ENCODE measurements at regions not wholly inside any gene's neighbourhood (a gene's known extent, or its start where the extent isn't known, plus 50 kb on each side); places are given as distances from the start of the nearest gene placed in this dataset.
"Not testable (repeated sequence)": the region's sequence is repeated elsewhere in the genome, so short reads cannot be mapped to it uniquely, and the experiment has no call there.

GRCh38 chr1:232149287-232150201 is 480.4 kb downstream of the SIPA1L2 start:
- DNase-seq, result no peak

DNA sequence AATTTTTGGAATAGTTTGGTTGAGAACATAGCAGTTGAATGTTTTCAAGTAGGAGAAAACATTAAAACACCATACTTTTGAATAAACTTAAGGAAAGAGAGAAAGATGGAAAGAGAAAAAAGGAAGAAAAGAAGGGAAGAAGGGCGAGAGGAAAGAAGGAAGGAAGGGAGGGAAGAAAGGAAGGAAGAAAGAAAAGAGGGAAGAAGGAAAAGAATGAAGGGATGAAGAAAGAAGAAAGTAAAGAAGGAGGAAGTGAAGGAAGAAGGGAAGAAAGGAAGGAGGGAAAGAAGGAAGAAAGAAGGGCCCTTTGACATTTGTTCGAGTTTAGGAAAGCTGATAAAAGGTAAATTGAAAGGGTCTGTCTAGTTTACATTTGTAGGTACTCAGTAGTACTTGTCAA is 482.7 kb downstream of the SIPA1L2 start:
- no peak for DNase-seq

DNA sequence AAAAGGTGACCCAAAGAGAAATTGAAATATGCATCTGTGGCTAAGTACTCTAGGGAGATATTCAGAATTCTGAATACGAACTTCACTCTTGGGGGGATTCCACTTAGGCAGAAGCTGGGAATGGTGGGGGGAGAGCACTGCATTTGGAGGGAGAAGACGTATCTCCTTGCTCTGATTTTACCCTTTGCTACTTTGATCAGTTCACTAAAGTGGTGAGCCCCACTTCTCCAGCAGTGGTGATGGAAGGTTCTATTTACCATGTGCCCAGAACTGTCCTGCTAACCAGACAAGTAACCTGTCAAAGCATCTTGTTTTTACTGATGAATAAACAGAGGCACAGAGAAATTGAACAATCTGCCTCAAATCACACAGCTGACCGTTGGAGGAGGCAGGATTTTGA is 483.4 kb downstream of the SIPA1L2 start:
- no peak for DNase-seq

DNA sequence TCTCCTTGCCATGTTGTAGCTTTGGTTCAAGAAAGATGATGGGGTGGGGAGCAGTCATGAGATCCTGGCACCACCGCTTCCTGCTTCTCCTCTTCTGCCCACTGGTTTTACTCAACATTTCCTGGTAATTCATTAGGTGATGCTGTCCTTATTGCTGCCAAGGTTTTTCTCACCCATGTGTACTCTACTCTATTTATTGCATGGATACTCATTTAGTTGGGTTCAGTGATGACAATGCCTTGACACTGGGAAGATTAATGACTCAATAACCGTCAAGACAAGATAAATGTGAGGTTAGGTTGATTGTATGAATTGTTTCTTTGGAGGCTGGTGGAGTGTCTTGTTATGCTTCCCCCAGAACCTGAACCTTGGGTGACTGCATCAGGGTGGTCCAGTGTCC is 484.2 kb downstream of the SIPA1L2 start:
- no peak for DNase-seq

DNA sequence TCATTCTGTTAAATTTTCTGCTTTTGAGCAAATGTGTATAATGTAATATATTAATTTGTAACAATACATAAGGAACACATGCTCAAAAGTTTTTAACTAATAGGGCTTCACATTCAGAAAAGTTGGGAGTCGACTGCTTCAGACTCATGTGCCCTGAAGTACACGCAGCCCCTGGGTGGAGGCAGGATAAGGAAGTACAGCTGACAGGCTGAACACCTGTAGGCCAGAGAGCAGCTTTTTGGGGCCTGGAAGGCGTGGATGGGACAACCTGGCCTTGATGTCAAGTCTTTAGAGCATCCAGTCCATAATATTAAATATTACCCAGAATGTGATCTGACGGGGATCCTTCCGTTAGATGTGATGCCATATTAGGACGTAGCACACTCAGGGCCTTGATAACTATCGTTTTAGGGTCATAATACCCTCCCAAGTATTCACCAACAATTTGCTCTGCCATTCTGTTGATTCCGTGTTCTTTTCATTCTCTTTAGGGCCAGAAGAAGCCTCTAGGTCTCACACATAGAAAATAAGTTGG is 485.2 kb downstream of the SIPA1L2 start:
- no peak for DNase-seq

DNA sequence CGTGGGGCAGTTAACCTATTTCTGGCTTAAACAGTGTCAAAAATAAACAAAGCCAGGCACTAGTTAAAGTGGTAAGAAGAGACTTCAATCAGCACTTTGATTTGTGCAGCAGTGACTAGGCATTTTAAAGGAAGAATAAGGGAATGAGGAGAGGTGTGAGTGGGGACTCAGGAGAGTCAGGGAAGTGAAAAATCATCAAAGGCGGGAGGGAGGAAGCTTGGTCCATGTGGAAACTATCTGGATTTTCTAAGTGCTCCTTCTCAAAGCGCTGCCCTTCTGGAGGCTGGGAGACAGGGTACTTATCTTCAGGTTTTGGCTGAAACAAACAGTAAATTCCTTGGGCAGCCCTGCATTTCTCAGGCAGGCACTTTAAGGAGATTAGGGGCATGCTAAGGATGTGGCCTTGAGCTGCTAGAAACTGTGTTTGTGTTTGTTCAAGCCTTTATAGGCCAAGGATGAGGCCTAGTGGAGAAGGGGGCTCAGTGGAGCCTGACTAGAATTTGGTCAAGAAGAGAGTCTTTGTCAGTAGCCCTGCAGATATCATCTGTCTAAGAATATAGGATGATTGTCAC is 486.5 kb downstream of the SIPA1L2 start:
- no peak for DNase-seq

GRCh38 chr1:232142403-232143314 is 487.3 kb downstream of the SIPA1L2 start:
- DNase-seq, result no peak

DNA sequence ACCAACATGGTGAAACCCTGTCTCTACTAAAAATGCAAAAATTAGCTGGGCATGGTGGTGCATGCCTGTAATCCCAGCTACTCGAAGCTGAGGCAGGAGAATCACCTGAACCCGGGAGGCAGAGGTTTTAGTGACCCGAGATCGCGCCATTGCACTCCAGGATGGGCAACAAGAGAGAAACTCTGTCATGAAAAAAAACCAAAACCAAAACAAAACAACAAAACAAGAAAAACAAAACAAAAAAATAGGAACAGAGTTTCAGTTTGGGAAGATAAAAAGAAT is 488.8 kb downstream of the SIPA1L2 start:
- not testable (repeated sequence) for DNase-seq

GRCh38 chr1:232140419-232141166 is 489.3 kb downstream of the SIPA1L2 start:
- DNase-seq, result no peak

DNA sequence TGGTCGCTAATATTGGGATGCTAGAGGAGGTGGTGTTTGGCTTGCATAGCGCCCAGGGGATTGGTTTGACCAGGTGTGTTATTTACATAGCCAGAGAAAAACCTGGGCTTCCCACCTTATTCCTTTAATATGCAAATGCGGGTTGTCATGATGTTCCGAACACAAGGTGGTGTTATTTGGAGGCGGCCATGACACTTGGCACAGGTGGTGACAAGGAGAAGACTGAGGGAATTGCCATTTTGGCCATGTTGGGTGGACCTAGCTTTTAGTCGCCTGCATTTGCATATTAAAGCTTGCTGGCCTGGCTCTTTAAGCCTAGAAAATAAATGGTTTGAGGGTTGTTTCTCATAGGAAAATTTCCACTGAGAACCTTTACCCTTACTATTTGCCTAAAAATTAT is 490.5 kb downstream of the SIPA1L2 start:
- DNase-seq, result no peak

GRCh38 chr1:232138044-232138443 is 491.9 kb downstream of the SIPA1L2 start:
- DNase-seq, result no peak

DNA sequence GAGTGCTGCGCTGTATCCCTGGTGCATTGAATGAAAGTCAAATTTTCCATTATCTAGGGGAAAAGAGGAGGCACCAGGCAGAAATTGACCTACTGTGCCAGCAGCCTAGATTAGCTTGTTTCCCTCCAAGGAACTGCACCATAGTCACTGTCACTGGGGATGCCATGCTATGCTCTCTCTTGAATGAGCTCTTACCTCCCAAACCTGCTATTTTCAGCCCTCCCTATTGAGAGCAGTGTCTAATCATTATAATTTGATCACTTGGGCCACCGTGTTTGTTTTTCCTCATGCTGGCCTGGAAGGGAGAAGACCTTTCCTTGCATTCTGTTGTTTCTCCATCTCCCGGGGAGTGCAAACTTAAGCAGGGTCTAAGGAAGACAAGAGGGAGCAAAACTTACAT is 492.9 kb downstream of the SIPA1L2 start:
- no peak for DNase-seq

DNA sequence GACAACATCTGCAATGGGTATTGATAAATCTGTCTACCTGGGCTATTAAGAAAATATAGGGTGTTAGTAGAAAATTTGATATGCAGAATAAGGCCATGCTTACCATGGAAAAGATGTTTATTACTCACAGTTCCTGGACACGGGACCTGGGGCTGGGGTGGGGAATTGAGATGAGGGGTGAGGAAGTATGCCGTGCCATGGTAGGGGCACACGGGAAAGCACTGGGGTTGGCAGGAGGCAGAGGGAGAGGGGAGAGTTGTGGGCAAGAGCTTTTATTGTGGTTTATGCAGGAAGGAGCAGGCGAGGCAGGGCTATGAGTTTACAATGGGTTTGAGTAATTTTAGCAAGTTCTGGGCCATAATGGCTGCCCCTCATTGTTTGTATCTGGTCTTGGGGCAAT is 493.8 kb downstream of the SIPA1L2 start:
- DNase-seq, result no peak

DNA sequence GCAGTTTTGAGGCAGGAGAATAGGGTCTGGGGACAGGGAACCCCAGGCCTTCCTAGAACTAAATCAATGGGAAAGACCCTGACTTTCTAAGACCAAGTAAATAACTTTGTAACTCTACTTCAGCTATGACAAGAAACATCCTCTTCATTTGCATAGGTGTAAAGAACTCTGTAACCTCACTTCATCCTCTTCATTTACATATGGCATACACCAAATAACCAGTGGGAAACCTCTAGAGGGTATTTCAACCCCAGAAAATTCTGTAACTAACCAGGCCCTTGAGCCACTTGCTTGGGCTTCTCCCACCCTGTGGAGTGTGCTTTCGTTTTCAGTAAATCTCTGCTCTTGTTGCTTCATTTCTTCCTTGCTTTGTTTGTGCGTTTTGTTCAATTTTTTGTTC is 495.6 kb downstream of the SIPA1L2 start:
- DNase-seq, result no peak

DNA sequence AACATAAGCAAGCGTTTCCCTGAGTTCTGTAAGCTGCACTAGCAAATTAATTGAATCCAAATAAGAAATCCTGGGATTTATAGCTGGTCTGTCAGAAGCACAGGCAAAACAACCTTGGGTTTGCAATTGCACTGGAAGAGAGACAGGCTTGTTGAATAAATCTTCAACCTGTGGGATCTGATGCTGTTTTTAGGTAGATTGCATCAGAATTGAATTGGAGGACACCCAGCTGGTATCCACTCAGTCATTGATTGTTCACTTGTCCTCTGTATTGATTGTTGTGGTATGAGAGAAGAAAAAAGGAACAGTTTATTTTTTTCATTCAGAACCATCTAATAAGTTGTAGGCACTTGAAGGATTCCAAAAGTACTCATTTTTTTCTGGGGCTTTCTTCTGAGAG is 497.4 kb downstream of the SIPA1L2 start:
- DNase-seq, result no peak

DNA sequence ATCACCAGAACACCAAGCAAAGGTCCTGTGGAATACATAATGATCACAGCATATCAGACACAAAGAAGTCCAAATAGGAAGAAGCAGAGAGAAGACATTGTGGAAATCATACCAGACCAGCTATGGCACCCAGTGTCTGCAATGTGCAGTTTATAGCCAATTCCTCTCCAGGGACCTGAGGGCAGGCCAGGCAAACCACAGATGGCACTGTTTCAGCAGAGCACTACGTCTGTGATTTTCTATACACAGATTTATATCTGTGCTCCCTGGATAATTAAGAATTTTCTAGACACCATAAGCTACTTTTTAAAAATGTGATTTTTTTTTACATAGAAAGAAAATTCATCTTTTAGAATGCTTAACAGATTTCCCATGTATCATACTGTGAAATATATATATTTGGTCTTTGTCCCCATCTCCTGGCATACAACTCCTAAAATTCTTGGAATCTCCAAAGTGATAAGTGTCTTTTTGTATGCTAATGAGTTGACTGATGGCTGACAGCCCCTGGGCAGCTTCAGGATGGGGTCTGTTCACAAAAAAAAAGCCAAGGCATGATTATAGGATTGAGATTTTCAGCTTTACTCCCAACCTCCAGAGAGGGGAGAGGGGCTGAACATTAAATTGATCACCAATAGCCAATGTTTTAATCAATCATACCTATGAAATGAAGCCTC is 498.1 kb downstream of the SIPA1L2 start:
- no peak for DNase-seq

GRCh38 chr1:232130815-232131480 is 499.0 kb downstream of the SIPA1L2 start:
- no peak for DNase-seq

DNA sequence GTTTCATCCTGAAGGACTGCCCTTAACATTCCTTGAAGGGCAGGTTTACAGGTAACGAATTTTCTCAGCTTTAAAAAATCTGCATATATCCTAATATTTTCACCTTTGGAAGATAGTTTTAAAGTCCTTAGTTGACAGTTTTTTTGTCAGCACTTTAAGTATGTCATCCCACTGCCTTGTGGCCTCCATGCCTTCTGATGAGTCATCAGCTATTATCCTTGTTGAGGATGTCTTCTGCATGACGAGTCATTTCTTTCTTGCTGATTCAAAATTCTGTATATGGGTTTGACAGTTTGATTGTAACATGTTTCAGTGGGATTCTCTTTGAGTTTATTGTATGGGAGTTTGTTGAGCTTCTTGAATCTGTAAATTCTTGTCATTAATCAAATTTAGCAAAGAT is 500.6 kb downstream of the DISC1 start:
- DNase-seq, result no peak

GRCh38 chr1:232123775-232124659 is 497.4 kb downstream of the DISC1 start:
- DNase-seq, result no peak

DNA sequence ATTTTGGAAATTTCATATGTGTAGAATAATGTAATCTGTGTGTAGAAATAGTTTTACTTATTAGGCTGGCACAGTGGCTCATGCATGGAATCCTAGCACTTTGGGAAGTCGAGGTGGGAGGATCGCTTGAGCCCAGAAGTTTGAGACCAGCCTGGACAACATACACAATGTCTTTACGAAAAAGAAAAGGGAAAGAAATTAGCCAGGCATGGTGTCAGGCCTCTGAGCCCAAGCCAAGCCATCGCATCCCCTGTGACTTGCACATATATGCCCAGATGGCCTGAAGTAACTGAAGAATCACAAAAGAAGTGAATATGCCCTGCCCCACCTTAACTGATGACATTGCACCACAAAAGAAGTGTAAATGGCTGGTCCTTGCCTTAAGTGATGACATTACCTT is 491.3 kb downstream of the DISC1 start:
- DNase-seq, result not testable (repeated sequence)

DNA sequence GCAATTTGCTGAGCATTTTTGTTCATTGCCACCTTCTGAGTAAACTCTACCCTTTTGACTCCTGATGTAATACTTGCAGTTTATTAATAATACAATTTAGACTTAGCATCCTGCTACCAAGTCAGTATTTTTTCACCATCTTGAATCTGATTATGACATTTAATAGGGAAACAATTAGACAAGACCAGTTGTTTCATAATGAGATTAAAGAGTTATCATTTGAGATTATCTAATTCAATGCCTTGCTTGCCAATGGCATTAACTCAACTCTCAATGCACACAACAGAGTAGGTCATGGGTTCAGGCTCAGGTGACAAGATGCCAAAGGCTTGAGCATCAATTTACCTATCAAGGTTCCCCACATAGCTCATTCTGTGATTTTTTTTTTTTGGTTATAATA is 488.4 kb downstream of the DISC1 start:
- no peak for DNase-seq

Measured in stimulated activated CD4-positive, alpha-beta T cell treated with anti-CD3 and anti-CD28 coated beads, Interleukin-4, amount 100 ng/mL, for 24 hours (primary cell).